Endothelial cell of umbilical vein (primary cell): ENCODE measurements at regions not wholly inside any gene's neighbourhood (a gene's known extent, or its start where the extent isn't known, plus 50 kb on each side); places are given as distances from the start of the nearest gene placed in this dataset.

ENCODE experiments used
- BruUV-seq: library from RNA; stranded (reverse); fragments of 400-500 nt; replicated peaks from 2 replicates; lab custom pipeline; 2021; lab: Mats Ljungman, UMichigan
- CTCF ChIA-PET: fragments of 300-600, 350-600 bp; sonication (Branson Sonifier 250); formaldehyde crosslinking; loops from one replicate; lab custom pipeline; 2021; ENCODE audit warnings: antibody characterized with exemption, inconsistent platforms; lab: Charles Lee
- POLR2A ChIA-PET: fragments of 300-600, 350-600 bp; sonication (Branson Sonifier 250); formaldehyde crosslinking; loops from one replicate; lab custom pipeline; 2021; ENCODE audit warnings: antibody characterized with exemption, inconsistent platforms; lab: Charles Lee
- DNase-seq: peaks from one replicate; pipeline ENCODE4 v3.0.0-alpha.2; 2011; ENCODE audit warnings: low read depth, low spot score
- FAIRE-seq: peaks from 2 replicates; lab custom pipeline; 2011; peaks lifted over from hg19 to GRCh38; lab: Jason Lieb, UNC
- H2AFZ ChIP-seq: 2 replicates; pipeline ENCODE4 v1.6.0; 2012; ENCODE audit warnings: low read depth, low read length, control low read depth, inconsistent platforms
- H3K27ac ChIP-seq: 2 replicates; pipeline ENCODE4 v1.5.1; 2011; ENCODE audit warnings: low read depth, mild to moderate bottlenecking, control low read depth, low read length, moderate library complexity; ENCODE audit not compliant: insufficient read depth
- H3K27me3 ChIP-seq, 2 experiments: 2 replicates each; pipeline versions ENCODE4 v1.6.0 to v1.6.1; 2011; ENCODE audit warnings: low read length in 2 of 2, mixed read lengths in 1 of 2; ENCODE audit not compliant: control insufficient read depth in 2 of 2, insufficient read depth in 2 of 2
- H3K36me3 ChIP-seq, 2 experiments: 2 replicates in 1 of 2; 3 replicates in 1 of 2; pipeline ENCODE4 v1.5.1; 2011; ENCODE audit warnings: low read length in 2 of 2, mild to moderate bottlenecking in 1 of 2, moderate library complexity in 1 of 2; ENCODE audit not compliant: control insufficient read depth in 2 of 2, insufficient read depth in 2 of 2; ENCODE audit errors: extremely low read depth in 1 of 2
- H3K4me1 ChIP-seq: 3 replicates; pipeline ENCODE4 v1.5.1; 2011; ENCODE audit warnings: mild to moderate bottlenecking, low read length; ENCODE audit not compliant: control insufficient read depth, insufficient read depth; ENCODE audit errors: extremely low read depth
- H3K4me2 ChIP-seq: 2 replicates; pipeline ENCODE4 v1.6.1; 2011; ENCODE audit warnings: low read length, control low read depth, mixed read lengths; ENCODE audit not compliant: insufficient read depth
- H3K4me3 ChIP-seq, 3 experiments: fragments of 200-600 bp in 1 of 3; sonication (generic), shearing (Covaris generic) in 1 of 3; replicated peaks in 1 of 3; 2 replicates each; pipeline ENCODE4 v1.5.1; 2011 to 2016; ENCODE audit warnings: control low read depth in 3 of 3, low read length in 3 of 3, mild to moderate bottlenecking in 2 of 3, inconsistent platforms in 1 of 3, low read depth in 1 of 3, moderate library complexity in 1 of 3; ENCODE audit not compliant: insufficient read depth in 1 of 3
- H3K79me2 ChIP-seq: 2 replicates; pipeline ENCODE4 v1.6.0; 2012; ENCODE audit warnings: low read length, inconsistent platforms; ENCODE audit not compliant: control insufficient read depth, insufficient read depth
- H3K9ac ChIP-seq: replicated peaks from 2 replicates; pipeline ENCODE3; 2011; ENCODE audit warnings: low read length, control low read depth; ENCODE audit not compliant: insufficient read depth; ENCODE audit errors: extremely low read depth
- H3K9me1 ChIP-seq: replicated peaks from 3 replicates; pipeline ENCODE4 v1.6.0; 2011; ENCODE audit warnings: mild to moderate bottlenecking, low read length; ENCODE audit not compliant: control insufficient read depth, insufficient read depth; ENCODE audit errors: extremely low read depth
- H3K9me3 ChIP-seq: replicated peaks from 2 replicates; pipeline ENCODE4 v1.5.1; 2012; ENCODE audit warnings: low read length, inconsistent platforms; ENCODE audit not compliant: control insufficient read depth, insufficient read depth
- H4K20me1 ChIP-seq: replicated peaks from 2 replicates; pipeline ENCODE3; 2011; ENCODE audit warnings: mild to moderate bottlenecking, low read length; ENCODE audit not compliant: control insufficient read depth, insufficient read depth; ENCODE audit errors: extremely low read depth
- CTCF ChIP-seq, 2 donors: IDR thresholded peaks; 1 replicate in 1 of 2; 2 replicates in 1 of 2; pipeline ENCODE4 v1.5.1; 2011; ENCODE audit warnings: low read length in 2 of 2, mild to moderate bottlenecking in 2 of 2, moderate library complexity in 2 of 2, control low read depth in 1 of 2, inconsistent platforms in 1 of 2, low read depth in 1 of 2; ENCODE audit not compliant: insufficient read depth in 1 of 2; ENCODE audit errors: extremely low read depth in 1 of 2
- EZH2 ChIP-seq: IDR thresholded peaks from 2 replicates; pipeline ENCODE4 v1.6.1; 2012; ENCODE audit warnings: borderline replicate concordance, low read depth, mild to moderate bottlenecking, moderate library complexity, low read length, inconsistent platforms; ENCODE audit not compliant: severe bottlenecking
- FOS ChIP-seq: IDR thresholded peaks from 2 replicates; pipeline ENCODE4 v1.6.1; 2011; ENCODE audit warnings: mild to moderate bottlenecking, low read length, moderate library complexity, borderline replicate concordance; ENCODE audit not compliant: insufficient read depth
- GATA2 ChIP-seq: IDR thresholded peaks from 2 replicates; pipeline ENCODE4 v1.7.0; 2011; ENCODE audit warnings: low read depth, mild to moderate bottlenecking, moderate library complexity, mixed read lengths, low read length; ENCODE audit not compliant: insufficient read length, insufficient read depth
- JUN ChIP-seq: IDR thresholded peaks from 2 replicates; pipeline ENCODE4 v1.6.1; 2011; ENCODE audit warnings: borderline replicate concordance, low read depth; ENCODE audit not compliant: insufficient read length, insufficient read depth
- MAX ChIP-seq: IDR thresholded peaks from 2 replicates; pipeline ENCODE4 v1.6.1; 2011; ENCODE audit not compliant: insufficient read depth, insufficient read length
- MYC ChIP-seq: IDR thresholded peaks from one replicate; pipeline ENCODE4 v1.6.1; 2011; ENCODE audit warnings: mild to moderate bottlenecking, low read depth, low read length
- POLR2A ChIP-seq: IDR thresholded peaks from 2 replicates; pipeline ENCODE4 v1.6.1; 2012; ENCODE audit warnings: low read depth, mild to moderate bottlenecking, control low read depth, low read length
- POLR2AphosphoS5 ChIP-seq: IDR thresholded peaks from 2 replicates; pipeline ENCODE4 v1.6.1; 2012; ENCODE audit warnings: low read depth, mild to moderate bottlenecking, control low read depth, low read length, moderate library complexity; ENCODE audit not compliant: insufficient read depth
- dilution Hi-C: fragments of 300-500 bp; cut with MboI; formaldehyde crosslinking; loops from one replicate; pipeline ENCODE4 v1.15.0; 2019; ENCODE audit warnings: low sequenced_read_pairs; ENCODE audit not compliant: extremely low pct_ligation_motif_present
- intact Hi-C: fragments of 100-400 bp; cut with micrococcal nuclease; formaldehyde crosslinking; loops from one replicate; pipeline ENCODE4 v1.10.0; 2022

- BruUV-seq = no TSS peak
- Histone ChIP-seq H3K27me3 (peaks cover 0 to 2% of the 10 kb centered on the region in 2 experiments), H2AFZ (no peak overlapping the region), H3K9me3 (no peaks in the 10 kb centered on the region), H3K27ac (no peak overlapping the region), H3K4me2 (no peak overlapping the region), H3K79me2 (no peaks in the 10 kb centered on the region), H3K4me3 (no peak overlapping the region), H4K20me1 (no peaks in the 10 kb centered on the region), H3K9me1 (no peaks in the 10 kb centered on the region), H3K4me1 (no peaks in the 10 kb centered on the region), H3K9ac (no peak overlapping the region), H3K36me3 (no peaks in the 10 kb centered on the region)
- dilution Hi-C loops (no loop called here), intact Hi-C loops (no loop called here)
- no peak for DNase-seq
- ChIA-PET CTCF (interaction anchor here (2.8 to 5.7 kb wide), 2 partner anchors 42 to 315 kb away, joined by 15 to 69 read pairs; no protein-coding TSS in a partner anchor), POLR2A (no interaction called here)
- TF ChIP-seq POLR2A (no peak), POLR2AphosphoS5 (no peak), GATA2 (no peak), MYC (no peak), JUN (no peak)
- FAIRE-seq = no peak
These were observed 332.5 kb upstream of the CAMK1G start for GRCh38 chr1:209250861-209251636.

- H2AFZ ChIP-seq = no peak overlapping the region
- H3K4me2 ChIP-seq = no peak overlapping the region
- dilution Hi-C loops = no loop called here
- intact Hi-C loops = no loop called here
- H3K79me2 ChIP-seq = no peaks in the 10 kb centered on the region
- no peak overlapping the region for H3K9ac ChIP-seq
- no peak for FAIRE-seq
- TF ChIP-seq FOS = no peak
- TF ChIP-seq POLR2A = no peak
- TF ChIP-seq EZH2 = no peak
- TF ChIP-seq MAX = no peak
- no peak for TF ChIP-seq MYC
- no peak for TF ChIP-seq GATA2
- no peak for TF ChIP-seq POLR2AphosphoS5
- TF ChIP-seq CTCF (IDR thresholded peaks at IDR 0.05; ENCODE audit: extremely low read depth in 1 of 2, insufficient read depth in 1 of 2, low read depth in 1 of 2, low read length in 2 of 2) = no peak
- no peak for TF ChIP-seq JUN
- no peak overlapping the region for H3K4me3 ChIP-seq
- no peaks in the 10 kb centered on the region for H3K4me1 ChIP-seq
- DNase-seq = no peak
- H3K9me1 ChIP-seq = no peaks in the 10 kb centered on the region
- H4K20me1 ChIP-seq = no peaks in the 10 kb centered on the region
- H3K36me3 ChIP-seq = no peaks in the 10 kb centered on the region
- no TSS peak for BruUV-seq
- no peaks in the 10 kb centered on the region for H3K9me3 ChIP-seq
- CTCF ChIA-PET = interaction anchor here (1.2 kb wide), 1 partner anchor 9 kb away, joined by 3 read pairs; no protein-coding TSS in a partner anchor
- H3K27ac ChIP-seq = no peak overlapping the region
- POLR2A ChIA-PET = no interaction called here
- no peaks in the 10 kb centered on the region for H3K27me3 ChIP-seq
These were observed 326.7 kb upstream of the CAMK1G start for GRCh38 chr1:209256766-209257350.
